Posterior cingulate gyrus (tissue), 11 donors: ENCODE measurements at regions not wholly inside any gene's neighbourhood (a gene's known extent, or its start where the extent isn't known, plus 50 kb on each side); places are given as distances from the start of the nearest gene placed in this dataset.
"Not testable (repeated sequence)": the region's sequence is repeated elsewhere in the genome, so short reads cannot be mapped to it uniquely, and the experiment has no call there.

Source experiments
- DNase-seq, 10 donors: peaks; one replicate each; pipeline versions ENCODE4 v3.0.0 to v3.0.0-alpha.2; 2020 to 2021; ENCODE audit warnings: mixed read lengths in 3 of 10
- intact Hi-C: fragments of 100-400 bp; cut with DNase I; formaldehyde crosslinking; loops from one replicate; pipeline ENCODE4 v1.15.1; 2023

DNA sequence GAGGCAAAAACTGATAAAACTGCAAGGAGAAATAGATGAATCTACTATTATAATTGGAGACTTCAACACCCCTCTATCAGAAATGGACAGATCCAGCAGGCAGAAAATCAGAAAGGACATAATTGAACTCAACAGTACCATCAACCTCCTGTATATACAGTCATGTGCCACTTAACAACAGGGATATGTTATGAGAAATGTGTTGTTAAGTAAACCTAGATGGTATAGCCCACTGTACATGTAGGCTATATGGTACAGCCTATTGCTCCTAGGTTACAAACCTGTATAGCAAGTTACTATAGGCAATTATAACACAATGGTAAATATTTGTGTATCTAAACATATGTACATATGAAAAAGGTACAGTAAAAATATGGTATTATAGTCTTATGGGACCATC is 66.8 kb upstream of the PHF21A start:
- intact Hi-C loops: no loop called here
- no peak for DNase-seq

DNA sequence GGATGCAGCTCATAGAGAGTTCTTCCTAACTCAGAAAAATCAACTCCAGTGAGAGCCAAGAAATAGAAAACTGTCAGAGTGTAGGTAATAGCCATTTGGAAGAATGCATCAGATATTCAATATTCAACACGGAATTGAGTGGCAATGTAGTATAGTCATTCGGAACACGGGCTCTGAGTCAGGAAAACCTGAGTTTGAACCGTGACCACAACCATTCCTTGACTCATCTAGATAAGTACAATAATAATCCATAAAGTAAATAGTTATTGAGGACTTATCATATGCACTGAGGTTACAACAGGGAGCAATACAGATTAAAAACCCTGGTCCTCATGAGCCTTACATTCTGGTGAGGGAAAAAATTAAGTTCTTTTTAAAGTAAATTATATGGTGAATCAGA is 62.6 kb upstream of the PHF21A start:
- intact Hi-C loops: no loop called here
- no peak for DNase-seq

DNA sequence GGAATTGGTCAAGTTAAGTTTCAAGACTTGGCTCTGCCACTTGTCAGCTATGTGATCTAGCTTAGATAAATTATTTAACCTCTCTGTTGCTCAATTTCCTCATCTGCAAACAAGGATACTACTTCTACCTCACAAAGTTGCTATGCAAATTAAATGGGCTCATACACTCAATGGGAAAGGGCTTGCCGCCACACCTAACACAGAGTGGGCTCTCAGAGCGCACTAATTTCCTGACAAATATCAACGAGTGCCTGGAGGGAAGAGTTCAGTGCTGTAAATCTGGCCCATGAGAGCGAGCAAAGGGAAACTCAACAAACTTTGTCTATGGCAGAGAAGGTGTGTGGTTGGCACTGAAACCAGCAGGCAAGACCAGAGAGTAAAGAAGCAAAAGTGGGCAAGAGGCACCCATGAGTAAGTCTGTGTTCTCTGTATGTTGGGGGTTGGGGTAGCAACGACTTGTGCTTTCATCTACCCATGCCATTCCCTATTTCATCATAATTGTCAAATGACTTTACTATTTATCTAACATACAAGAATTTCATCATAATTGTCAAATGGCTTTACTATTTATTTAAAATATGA is 60.7 kb upstream of the PHF21A start:
- intact Hi-C loops: no loop called here
- no peak for DNase-seq

DNA sequence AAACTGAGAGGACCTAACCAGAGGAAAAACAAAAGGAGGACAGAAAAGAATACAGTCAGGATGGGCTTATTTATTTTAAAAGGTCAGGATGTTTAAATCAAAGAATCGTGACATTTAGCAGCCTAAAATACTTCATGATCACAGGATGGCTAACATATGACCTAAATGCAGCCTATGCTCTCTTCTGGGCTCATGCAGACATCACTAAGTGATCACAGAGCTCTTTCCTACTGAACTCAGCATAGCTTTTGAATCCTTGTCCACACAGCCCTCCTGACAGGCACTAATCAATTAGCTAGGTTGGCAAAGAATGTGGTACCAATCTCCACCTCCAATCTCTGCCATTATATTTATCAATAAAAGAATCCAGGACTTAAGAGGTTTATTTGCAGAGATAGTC is 60.1 kb upstream of the PHF21A start:
- DNase-seq: no peak
- intact Hi-C loops: no loop called here

DNA sequence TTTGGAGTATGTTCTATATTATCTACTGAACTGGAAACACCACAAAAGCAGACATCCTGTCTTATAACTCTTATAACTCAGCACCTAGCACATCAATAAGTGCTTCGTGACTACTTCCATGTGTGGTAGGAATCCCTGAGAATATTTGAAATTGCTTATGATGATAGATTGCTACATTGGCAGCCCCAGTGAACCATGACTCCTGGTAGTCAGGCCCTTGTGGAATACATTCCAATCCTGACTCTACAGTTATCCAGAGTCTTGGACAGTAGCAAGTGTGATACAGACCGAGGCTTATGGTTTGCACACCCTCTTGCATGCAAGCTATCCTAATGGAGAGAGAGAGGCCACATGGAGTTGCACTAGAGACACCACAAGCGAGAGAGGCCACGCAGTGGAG is 59.5 kb upstream of the PHF21A start:
- intact Hi-C loops: no loop called here
- DNase-seq: no peak

DNA sequence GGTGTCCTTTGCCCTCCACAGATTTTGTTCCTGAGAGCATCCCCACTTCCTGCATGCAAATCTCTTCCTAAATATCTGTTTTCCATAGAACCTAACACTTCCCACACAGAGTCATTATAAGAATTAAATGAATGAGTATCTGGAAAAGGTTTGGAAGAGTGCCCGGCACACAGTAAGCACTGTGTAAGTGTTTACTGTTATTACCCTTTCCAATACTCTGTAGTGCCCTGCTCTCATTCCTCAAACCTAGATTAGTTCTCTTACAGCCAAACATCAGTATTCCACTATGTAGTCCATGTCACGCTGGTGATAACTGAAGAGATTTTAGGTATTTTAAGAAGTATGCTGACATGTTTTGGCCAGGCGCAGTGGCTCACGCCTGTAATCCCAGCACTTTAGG is 57.3 kb upstream of the PHF21A start:
- intact Hi-C loops: no loop called here
- no peak for DNase-seq

DNA sequence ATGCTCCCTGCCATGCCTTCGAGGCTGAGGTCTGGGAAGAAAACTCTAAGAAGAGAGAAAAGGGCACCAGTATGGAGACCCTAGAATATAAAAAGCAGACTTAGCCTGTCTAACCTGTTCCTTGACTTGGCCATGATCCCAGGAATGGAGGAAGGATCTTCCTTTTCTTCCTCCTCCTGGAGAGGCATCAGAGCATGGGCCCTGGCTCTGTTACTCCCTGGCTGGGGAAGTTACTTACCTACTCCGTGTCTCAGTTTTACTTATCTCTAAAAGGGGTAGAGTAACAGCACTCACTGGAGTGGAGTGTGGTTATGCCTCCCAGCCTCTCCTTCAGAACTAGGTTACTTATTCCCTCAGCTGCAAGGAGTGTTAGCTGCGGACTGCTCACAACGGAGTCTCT is 55.2 kb upstream of the PHF21A start:
- DNase-seq: no peak
- intact Hi-C loops: no loop called here

DNA sequence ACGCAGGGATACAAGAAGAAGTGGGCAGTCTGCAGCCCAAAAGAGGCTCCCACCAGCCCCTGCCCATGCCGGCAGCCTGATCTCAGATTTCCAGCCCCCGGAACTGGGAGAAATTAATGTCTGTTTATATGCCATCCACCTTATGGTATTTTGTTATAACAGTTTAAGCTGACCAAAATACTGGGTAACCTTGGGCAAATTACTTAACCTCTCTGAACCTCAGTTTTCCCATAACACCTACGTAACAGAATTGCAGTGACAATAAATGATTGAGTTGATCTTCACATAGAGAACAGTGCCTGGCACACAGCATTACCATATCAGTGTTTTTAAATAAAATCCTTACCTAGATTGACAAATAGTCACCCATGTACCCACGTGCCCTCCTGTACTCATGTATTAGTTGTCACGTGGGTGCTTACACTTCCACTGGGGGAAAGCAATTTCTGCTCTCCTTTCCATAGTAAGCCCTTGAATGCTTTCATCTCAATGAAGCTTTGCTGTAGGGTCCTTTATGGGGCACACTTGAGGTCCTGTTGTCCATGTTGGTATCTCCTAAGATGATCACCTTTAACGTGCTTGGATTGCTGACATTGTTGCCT is 54.2 kb upstream of the PHF21A start:
- intact Hi-C loops: no loop called here
- DNase-seq: no peak

DNA sequence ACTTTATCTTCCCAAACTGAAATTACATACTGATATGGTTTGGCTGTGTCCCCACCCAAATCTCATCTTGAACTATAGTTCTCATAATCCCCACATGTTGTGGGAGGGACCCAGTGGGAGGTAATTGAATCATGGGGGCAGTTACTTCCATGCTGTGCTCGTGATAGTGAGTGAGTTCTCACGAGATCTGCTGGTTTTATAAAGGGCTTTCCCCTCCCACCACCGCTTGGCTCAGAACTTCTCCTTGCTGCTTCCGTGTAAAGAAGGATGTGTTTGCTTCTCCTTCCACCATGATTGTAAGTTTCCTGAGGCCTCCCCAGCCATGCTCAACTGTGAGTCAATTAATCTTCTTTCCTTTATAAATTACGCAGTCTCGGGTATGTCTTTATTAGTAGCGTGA is 50.4 kb upstream of the PHF21A start:
- intact Hi-C loops, DNase-seq: not testable (repeated sequence)
